ENCODE measurements at regions not wholly inside any gene's neighbourhood (a gene's known extent, or its start where the extent isn't known, plus 50 kb on each side); places are given as distances from the start of the nearest gene placed in this dataset.

GRCh38 chrX:39830414-39830813 lies 267.3 kb downstream of the BCOR start:
- no peak overlapping the region for H3K4me3 ChIP-seq (ENCODE audit: low read depth, low read length)
- no peak for DNase-seq (ENCODE audit: low read depth)
- no peaks in the 10 kb centered on the region for H3K27me3 ChIP-seq (ENCODE audit: control insufficient read depth, insufficient read depth, low read length)
- ChIA-PET CTCF (interaction anchor here (0.7 kb wide), 1 partner anchor 23 kb away, joined by 3 read pairs; no protein-coding TSS in a partner anchor), POLR2A (no interaction called here)
- TF ChIP-seq CTCF (IDR thresholded peaks at IDR 0.05; ENCODE audit: insufficient read depth, low read depth, low read length), result no peak
- no peaks in the 10 kb centered on the region for H3K36me3 ChIP-seq (ENCODE audit: control insufficient read depth, insufficient read depth, low read length)

- Histone ChIP-seq H3K27me3 (ENCODE audit: control insufficient read depth, insufficient read depth, low read length) (no peaks in the 10 kb centered on the region), H3K4me3 (ENCODE audit: low read depth, low read length) (no peak overlapping the region), H3K36me3 (ENCODE audit: control insufficient read depth, insufficient read depth, low read length) (no peaks in the 10 kb centered on the region)
- no peak for TF ChIP-seq CTCF (IDR thresholded peaks at IDR 0.05; ENCODE audit: insufficient read depth, low read depth, low read length)
- ChIA-PET CTCF (no interaction called here), POLR2A (no interaction called here)
- no peak for DNase-seq (ENCODE audit: low read depth)
Measured at GRCh38 chrX:39832211-39832610, 265.5 kb downstream of the BCOR start.

- CTCF ChIA-PET, result no interaction called here
Measured at GRCh38 chrX:39834600-39834999, 263.2 kb downstream of the BCOR start.

GRCh38 chrX:39835241-39835640 lies 262.5 kb downstream of the BCOR start:
- Histone ChIP-seq H3K4me3 (ENCODE audit: low read depth, low read length) (no peak overlapping the region), H3K27me3 (ENCODE audit: control insufficient read depth, insufficient read depth, low read length) (no peaks in the 10 kb centered on the region), H3K36me3 (ENCODE audit: control insufficient read depth, insufficient read depth, low read length) (no peaks in the 10 kb centered on the region)
- POLR2A ChIA-PET, result interaction anchor here (0.6 kb wide), 1 partner anchor 14 kb away, joined by 3 read pairs; no protein-coding TSS in a partner anchor
- no peak for TF ChIP-seq CTCF (IDR thresholded peaks at IDR 0.05; ENCODE audit: insufficient read depth, low read depth, low read length)
- CTCF ChIA-PET, result no interaction called here
- no peak for DNase-seq (ENCODE audit: low read depth)

More at GRCh38 chrX:39834600-39834999, 263.2 kb downstream of the BCOR start:
- Histone ChIP-seq H3K36me3 (ENCODE audit: control insufficient read depth, insufficient read depth, low read length) (no peaks in the 10 kb centered on the region), H3K27me3 (ENCODE audit: control insufficient read depth, insufficient read depth, low read length) (no peaks in the 10 kb centered on the region), H3K4me3 (ENCODE audit: low read depth, low read length) (no peak overlapping the region)
- POLR2A ChIA-PET, result no interaction called here
- TF ChIP-seq CTCF (IDR thresholded peaks at IDR 0.05; ENCODE audit: insufficient read depth, low read depth, low read length), result no peak
- DNase-seq (ENCODE audit: low read depth), result no peak

GRCh38 chrX:39835776-39836175 lies 262.0 kb downstream of the BCOR start:
- Histone ChIP-seq H3K36me3 (ENCODE audit: control insufficient read depth, insufficient read depth, low read length) (no peaks in the 10 kb centered on the region), H3K27me3 (ENCODE audit: control insufficient read depth, insufficient read depth, low read length) (no peaks in the 10 kb centered on the region), H3K4me3 (ENCODE audit: low read depth, low read length) (no peak overlapping the region)
- TF ChIP-seq CTCF (IDR thresholded peaks at IDR 0.05; ENCODE audit: insufficient read depth, low read depth, low read length), result no peak
- DNase-seq (ENCODE audit: low read depth), result no peak
- ChIA-PET CTCF (no interaction called here), POLR2A (interaction anchor here (0.6 kb wide), 1 partner anchor 13 kb away, joined by 3 read pairs; no protein-coding TSS in a partner anchor)

All from BJ (cell line).